NB4 (cell line): ENCODE measurements at regions not wholly inside any gene's neighbourhood (a gene's known extent, or its start where the extent isn't known, plus 50 kb on each side); places are given as distances from the start of the nearest gene placed in this dataset.

Source experiments
- DNase-seq: peaks from one replicate; pipeline ENCODE4 v3.0.0; 2010; ENCODE audit warnings: low read depth
- H3K4me3 ChIP-seq: one replicate; pipeline ENCODE4 v1.5.1; 2011; ENCODE audit warnings: mild to moderate bottlenecking, low read depth, low read length, moderate library complexity
- MYC ChIP-seq: IDR thresholded peaks from 2 replicates; pipeline ENCODE4 v1.6.1; 2011; ENCODE audit warnings: low read depth, low read length
- POLR2A ChIP-seq: IDR thresholded peaks from 2 replicates; pipeline ENCODE4 v1.6.1; 2011; ENCODE audit warnings: mild to moderate bottlenecking; ENCODE audit not compliant: insufficient read length; ENCODE audit errors: extremely low read depth
- TF ChIP-seq, protein P1 (sequence below): IDR thresholded peaks from one replicate; pipeline ENCODE4 v1.5.1; 2012; ENCODE audit warnings: low read depth, low read length
- TF ChIP-seq, protein P2 (sequence below): IDR thresholded peaks from 2 replicates; pipeline ENCODE4 v1.6.1; 2011; ENCODE audit warnings: low read depth, low read length

DNA sequence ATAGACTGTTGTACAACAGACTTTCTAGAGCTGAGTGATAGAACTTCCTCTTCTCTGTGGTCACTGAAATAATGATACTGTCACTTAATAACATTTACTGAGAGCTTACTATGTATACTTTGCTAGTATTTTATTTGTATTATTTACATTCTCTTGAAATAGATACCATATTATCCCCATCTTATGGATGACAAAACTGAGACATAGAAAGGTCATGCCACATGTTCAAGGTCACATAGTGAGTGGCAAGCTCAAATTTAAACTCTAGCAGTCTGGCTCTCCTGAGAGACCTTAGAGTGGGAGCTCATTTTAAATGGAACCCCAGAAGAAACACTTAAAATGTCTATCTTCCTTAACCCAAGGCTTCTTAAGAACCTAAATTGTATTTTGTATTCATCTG, 266.6 kb upstream of the CAMK1G start:
- TF ChIP-seq, protein P1, sequence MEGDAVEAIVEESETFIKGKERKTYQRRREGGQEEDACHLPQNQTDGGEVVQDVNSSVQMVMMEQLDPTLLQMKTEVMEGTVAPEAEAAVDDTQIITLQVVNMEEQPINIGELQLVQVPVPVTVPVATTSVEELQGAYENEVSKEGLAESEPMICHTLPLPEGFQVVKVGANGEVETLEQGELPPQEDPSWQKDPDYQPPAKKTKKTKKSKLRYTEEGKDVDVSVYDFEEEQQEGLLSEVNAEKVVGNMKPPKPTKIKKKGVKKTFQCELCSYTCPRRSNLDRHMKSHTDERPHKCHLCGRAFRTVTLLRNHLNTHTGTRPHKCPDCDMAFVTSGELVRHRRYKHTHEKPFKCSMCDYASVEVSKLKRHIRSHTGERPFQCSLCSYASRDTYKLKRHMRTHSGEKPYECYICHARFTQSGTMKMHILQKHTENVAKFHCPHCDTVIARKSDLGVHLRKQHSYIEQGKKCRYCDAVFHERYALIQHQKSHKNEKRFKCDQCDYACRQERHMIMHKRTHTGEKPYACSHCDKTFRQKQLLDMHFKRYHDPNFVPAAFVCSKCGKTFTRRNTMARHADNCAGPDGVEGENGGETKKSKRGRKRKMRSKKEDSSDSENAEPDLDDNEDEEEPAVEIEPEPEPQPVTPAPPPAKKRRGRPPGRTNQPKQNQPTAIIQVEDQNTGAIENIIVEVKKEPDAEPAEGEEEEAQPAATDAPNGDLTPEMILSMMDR, result no peak
- TF ChIP-seq POLR2A (no peak), MYC (no peak)
- TF ChIP-seq, protein P2, sequence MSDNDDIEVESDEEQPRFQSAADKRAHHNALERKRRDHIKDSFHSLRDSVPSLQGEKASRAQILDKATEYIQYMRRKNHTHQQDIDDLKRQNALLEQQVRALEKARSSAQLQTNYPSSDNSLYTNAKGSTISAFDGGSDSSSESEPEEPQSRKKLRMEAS, result no peak
- DNase-seq, result no peak

DNA sequence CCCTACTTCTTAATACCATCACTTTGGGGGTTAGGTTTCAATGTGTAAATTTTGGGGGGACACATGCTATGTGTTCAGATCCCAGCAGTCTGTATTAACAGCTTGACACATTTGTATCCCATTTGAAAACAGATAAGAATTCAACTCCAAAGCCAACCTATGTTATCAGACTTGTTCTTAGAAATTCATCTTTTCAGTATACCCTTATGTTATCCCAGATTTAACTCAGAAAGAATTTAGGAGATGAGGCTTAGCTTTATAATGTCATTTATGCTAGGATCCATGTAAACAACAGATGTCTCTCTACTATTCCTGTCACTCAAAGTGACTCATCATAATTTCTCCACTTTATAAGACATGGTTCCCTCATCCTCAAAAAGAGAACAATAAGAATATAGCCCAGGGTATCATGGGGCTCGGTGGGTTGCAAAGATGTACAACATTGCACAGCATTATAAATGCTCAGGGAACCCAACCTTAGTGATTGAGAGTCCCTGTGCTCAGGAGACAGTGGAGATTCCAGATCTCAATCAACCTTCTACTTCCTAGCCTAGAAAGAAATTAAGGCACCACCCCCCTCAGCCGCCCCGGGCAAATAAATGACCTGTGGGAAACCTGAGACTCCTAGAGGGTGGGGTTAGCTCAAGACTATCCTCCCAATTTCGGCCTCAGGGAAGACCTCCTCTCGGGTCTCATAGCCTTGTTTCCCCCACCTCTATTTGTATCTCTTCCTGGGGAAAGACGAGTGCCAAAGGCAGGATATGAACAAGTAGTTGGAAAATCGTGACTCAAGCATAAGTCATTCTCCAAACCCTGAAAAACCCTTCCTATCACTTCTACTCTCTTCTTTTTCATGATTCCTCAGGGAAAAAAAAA, 265.1 kb upstream of the CAMK1G start:
- no peak for DNase-seq
- H3K4me3 ChIP-seq, result no peak overlapping the region
- TF ChIP-seq, protein P1, result no peak
- TF ChIP-seq MYC (no peak), POLR2A (no peak)
- TF ChIP-seq, protein P2, result no peak

More for the DNA sequence above, 266.6 kb upstream of the CAMK1G start:
- no peak overlapping the region for H3K4me3 ChIP-seq

DNA sequence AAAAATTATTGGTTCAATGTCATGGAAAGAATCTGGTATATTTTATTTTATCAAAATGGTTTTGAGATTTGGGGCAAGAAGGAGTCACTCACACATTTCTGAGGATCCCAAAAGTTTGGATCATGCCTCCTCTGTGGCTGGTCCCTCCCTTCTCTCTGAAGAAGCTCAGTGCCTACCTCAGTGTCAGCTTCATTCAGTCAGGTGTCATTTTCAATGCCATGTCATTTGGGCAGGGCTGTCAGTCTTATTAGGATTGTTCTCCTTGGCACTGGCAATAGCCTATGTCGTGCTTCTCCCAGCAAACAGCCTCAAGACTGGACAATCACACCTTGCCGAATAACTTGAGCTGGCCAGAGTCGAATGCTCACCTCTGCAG, 264.5 kb upstream of the CAMK1G start:
- no peak for DNase-seq
- no peak overlapping the region for H3K4me3 ChIP-seq
- TF ChIP-seq, protein P2, result no peak
- TF ChIP-seq POLR2A (no peak), MYC (no peak)
- TF ChIP-seq, protein P1, result no peak

DNA sequence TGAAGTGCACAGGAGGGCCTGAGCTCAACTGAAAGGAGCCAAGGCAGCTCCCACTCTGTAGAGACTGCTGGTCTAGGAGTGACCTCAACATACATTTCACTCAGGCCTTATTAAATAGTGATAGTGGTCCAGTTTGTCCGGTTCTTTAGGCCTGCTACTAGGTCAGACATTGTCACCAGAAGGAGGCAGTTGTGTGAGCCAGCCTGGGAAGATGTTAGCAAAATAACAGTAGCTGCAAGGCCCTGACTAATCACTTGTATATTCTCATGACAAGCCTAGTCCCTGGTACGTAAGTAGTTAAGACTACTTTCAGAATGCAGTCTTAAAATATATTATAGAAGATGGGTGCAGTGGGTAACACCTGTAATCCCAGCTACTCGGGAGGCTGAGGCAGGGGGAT, 264.0 kb upstream of the CAMK1G start:
- TF ChIP-seq, protein P1, result no peak
- TF ChIP-seq, protein P2, result no peak
- no peak for TF ChIP-seq POLR2A
- TF ChIP-seq MYC, result no peak
- no peak overlapping the region for H3K4me3 ChIP-seq
- DNase-seq, result no peak

DNA sequence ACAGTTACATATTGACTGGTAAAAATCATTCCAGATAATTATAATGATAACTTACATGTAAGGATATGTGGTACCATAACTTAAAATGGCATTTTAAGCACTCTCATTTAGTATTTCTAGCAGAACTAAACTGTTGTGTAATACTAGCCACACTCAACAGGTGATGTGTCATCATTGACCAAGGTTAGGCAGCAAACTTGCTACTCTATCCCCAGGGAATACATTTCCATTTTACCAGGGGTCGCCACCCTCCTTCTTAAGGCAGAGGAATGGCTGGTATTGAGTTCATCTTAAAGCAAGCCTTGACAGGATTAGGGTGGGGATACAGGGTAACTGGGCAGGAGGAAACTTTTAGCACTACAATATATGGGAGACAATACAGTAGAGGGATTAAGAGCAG, 259.8 kb upstream of the CAMK1G start:
- no peak overlapping the region for H3K4me3 ChIP-seq
- DNase-seq, result peak; percentile 3
- TF ChIP-seq POLR2A (no peak), MYC (no peak)
- TF ChIP-seq, protein P2, result no peak
- TF ChIP-seq, protein P1, result no peak
